Stimulated activated naive CD4-positive, alpha-beta T cell (primary cell): ENCODE measurements at regions not wholly inside any gene's neighbourhood (a gene's known extent, or its start where the extent isn't known, plus 50 kb on each side); places are given as distances from the start of the nearest gene placed in this dataset.
"Not testable (repeated sequence)": the region's sequence is repeated elsewhere in the genome, so short reads cannot be mapped to it uniquely, and the experiment has no call there.

Source experiments
- DNase-seq, 6 experiments: peaks; one replicate each; lab custom pipeline; 2025; lab: John Stamatoyannopoulos, UW

DNA sequence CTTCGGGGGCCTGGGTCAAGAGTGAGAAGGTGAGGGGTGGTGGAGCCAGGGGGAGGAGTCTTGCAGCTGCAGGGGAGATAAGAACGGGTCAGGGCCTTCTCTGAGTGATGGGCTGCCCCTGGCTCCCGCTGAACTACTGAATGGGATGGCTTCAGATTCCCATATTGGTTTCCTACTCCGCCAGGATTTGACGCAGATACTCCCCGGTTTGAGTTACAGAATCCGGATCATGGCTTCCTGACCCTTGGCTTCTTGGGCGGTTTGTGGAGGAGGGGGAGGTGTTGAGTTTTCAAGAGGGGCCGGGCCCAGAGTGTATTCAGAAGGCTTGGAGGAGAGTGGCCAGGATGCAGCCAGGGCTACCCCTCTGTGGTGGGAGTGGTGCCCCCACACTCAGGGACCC is 119.9 kb upstream of the ATP2B2 start:
- DNase-seq, result no peak

DNA sequence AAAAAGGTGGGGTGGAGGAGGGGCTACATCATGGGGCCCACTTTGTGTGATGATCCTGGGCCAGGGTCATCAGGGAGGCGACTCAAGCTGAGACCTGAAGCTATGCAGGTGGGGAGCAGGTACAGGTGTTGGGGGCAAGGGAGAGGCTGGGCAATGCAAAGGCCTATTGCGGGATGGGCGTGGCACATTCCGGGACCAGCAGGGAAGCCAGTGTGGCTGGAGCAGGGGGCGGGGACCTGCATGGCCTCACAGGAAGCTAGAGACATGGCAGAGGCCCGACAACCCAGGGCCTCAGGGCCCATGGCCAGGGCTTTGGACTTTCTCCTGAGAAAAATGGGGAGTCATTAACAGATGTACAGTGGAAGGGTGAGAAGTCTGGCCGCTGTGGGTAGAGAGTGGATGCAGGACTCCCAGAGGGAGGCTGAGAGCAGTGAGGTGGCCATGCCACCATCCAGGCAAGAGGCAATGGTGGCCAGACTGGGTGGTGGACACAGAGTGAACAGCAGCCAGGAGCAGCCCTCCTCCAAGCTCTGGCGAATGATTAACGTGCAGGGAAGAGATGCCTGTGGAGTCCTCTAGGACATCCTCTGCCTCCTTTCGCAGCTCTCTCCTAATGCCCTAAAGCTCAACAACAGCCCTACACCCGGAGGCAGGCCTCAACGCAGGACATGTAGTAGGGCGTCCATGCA is 122.6 kb upstream of the ATP2B2 start:
- no peak for DNase-seq

- DNase-seq, result no peak
Measured at GRCh38 chr3:10628891-10629670, 123.7 kb upstream of the ATP2B2 start.

DNA sequence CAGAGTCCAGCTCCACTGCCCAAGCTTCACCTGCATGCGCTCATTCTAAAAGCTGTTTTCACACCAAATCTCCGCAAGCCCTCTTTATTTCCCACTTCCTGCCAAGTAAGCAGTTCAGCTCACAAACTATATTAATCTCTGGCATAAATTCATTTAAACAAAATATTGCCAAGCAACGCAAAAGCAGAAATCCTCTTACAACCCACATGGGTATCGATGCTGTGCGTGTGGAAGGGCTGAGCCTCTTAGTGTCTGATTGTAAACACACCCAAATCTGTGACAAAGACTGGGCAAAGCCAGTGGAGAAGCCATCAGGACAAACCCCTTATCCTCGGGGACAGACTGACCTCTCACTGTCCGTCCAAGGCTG is 124.3 kb upstream of the ATP2B2 start:
- DNase-seq, result no peak

GRCh38 chr3:10631224-10631623 is 125.8 kb upstream of the ATP2B2 start:
- no peak for DNase-seq

DNA sequence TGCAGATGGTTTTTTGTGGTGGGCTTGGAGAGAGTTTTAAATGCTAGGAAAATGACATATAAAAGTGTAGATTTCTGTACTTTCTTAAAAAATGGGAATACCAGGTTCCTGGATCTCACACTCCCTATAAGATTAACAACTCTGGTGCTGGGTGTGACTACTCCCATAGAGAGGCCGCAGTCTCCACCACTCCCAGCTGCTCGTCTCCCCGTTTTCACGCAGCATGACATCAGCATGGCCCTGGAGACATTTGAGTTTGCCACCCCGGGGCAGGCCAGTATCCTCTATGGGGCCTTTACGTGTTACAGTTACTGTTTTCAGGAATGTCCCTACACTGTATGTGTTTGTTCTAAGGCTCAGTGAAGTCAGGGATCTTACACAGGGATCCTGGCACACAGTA is 126.7 kb upstream of the ATP2B2 start:
- no peak for DNase-seq

DNA sequence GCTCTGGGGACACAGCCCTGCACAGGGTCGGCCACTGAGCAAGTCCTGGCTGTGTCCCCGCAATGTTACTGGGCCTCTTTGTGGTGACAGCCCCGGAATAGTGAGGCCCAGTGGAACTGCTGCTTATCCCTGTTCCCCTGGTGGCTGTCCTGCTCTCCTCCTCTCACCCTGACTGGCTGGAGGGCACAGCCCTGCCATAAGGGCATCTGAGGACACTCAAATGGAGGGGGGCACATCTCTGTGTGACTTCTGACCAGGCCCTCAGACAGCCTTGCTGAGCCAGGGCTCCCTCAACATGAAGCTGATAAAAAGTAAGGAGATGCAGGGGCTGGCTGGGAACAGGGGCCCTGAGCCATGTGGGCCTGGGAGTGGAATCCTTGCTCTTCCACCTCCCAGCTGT is 127.4 kb upstream of the ATP2B2 start:
- no peak for DNase-seq

GRCh38 chr3:10635446-10636076 is 130.2 kb upstream of the ATP2B2 start:
- no peak for DNase-seq

DNA sequence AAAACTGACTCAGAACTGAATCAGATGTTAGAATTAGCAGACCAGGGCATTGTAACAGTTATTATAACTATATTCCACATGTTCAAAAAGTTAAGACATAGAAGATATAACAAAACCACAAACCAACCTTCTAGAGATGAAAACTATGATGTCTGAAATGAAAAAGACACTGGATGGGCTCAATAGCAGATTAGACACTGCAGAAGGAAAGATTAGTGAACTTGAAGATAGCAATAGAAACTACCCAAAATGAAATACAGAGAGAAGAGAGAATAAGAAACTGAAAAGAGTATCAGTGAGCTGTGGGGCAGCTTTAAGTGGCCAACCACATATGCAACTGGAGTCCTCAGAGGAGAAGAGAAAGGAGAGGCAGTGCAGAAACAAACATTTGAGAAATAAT is 132.0 kb upstream of the ATP2B2 start:
- DNase-seq, result no peak

DNA sequence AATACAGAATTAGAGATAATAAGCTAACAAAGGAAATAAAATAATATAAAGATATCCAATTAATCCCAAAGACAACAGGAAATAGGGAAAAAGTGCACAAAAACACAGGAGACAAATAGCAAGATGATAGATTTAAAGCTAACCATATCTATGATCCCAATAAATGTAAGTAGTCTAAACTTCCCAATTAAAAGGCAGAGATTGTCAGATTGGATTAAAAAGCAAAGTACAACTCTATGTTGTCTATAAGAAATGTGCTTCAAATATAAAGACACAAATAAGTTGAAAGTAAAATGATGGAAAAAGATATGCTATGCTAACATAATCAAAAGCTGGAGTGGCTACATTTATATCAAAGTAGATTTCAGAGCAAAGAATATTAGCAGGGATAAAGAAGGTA is 133.1 kb upstream of the ATP2B2 start:
- no peak for DNase-seq

DNA sequence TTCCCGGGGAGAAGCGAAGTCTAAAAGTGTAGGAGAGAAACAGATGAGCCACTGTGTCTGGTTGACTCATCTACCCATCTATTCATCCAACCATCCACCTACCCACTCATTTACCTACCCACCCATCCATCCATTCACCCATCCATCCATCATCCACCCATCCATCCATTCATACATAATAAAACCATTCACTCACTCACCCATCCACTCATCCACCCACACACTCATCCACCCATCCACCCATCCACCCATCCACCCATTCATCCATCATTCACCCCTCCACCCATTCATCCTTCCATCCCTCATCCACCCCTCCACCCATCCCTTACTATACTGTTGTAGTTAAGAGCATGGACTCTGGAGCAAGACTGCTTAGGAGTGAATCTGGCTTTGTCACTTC is 136.4 kb upstream of the ATP2B2 start:
- no peak for DNase-seq

GRCh38 chr3:10644189-10644588 is 138.8 kb upstream of the ATP2B2 start:
- DNase-seq, result no peak

GRCh38 chr3:10645800-10646199 is 140.4 kb upstream of the ATP2B2 start:
- no peak for DNase-seq

GRCh38 chr3:10646531-10647335 is 141.3 kb upstream of the ATP2B2 start:
- DNase-seq, result no peak

- DNase-seq, result no peak
Measured at GRCh38 chr3:10647376-10647775, 142.0 kb upstream of the ATP2B2 start.

DNA sequence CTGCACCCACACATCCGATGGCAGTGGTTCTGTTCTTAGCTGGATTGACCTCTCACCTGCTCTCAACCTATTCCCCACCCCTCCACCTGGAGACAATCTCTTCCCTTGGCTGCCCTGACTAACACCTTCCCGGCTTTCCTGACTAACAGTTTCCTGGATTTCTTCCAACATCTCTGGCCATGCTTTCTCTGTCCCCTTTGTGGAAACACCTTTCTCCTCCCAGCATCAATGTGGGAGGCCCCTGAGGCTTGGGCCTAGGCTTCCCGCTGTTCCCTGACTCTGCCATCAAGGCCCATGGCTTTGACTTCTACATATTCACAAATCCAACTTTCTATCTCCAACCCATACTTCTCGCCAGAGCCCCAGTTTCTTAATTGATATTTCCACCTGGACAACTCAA is 142.8 kb upstream of the ATP2B2 start:
- no peak for DNase-seq

DNA sequence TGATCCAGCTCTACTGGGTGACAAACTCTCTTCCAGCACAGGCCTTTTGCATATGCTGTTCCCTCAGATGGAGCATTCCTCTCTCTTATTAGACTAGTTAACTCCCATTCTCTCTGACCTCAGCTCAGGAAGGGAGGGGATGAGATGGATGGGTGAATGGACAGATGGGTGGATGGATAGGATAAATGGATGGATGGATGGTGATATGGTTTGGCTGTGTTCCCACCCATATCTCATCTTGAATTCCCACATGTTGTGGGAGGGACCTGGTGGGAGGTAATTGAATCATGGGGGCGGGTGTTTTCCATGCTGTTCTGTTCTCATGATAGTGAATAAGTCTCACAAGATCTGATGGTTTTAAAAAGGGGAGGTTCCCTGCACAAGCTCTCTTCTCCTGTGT is 144.1 kb upstream of the ATP2B2 start:
- DNase-seq, result not testable (repeated sequence)

- DNase-seq, result no peak
Measured at GRCh38 chr3:10651506-10651905, 146.1 kb upstream of the ATP2B2 start.

- no peak for DNase-seq
Measured at GRCh38 chr3:10653241-10653640, 147.9 kb upstream of the ATP2B2 start.

- DNase-seq, result no peak
Measured at GRCh38 chr3:10653866-10654611, 148.7 kb upstream of the ATP2B2 start.

- no peak for DNase-seq
Measured at GRCh38 chr3:10655105-10655504, 149.7 kb upstream of the ATP2B2 start.

GRCh38 chr3:10657339-10657738 is 152.0 kb upstream of the ATP2B2 start:
- DNase-seq, result not testable (repeated sequence)
